NCI-H2196 (cell line): ENCODE measurements at regions not wholly inside any gene's neighbourhood (a gene's known extent, or its start where the extent isn't known, plus 50 kb on each side); places are given as distances from the start of the nearest gene placed in this dataset.

Source experiments
- DNase-seq: peaks from one replicate; lab custom pipeline; 2025; ENCODE audit not compliant: unreplicated experiment; lab: John Stamatoyannopoulos, UW

- DNase-seq = no peak
These were observed 248.2 kb upstream of the POU3F2 start for GRCh38 chr6:98586163-98586562.

- no peak for DNase-seq
These were observed 246.8 kb upstream of the POU3F2 start for GRCh38 chr6:98587555-98587954.

GRCh38 chr6:98589536-98589935 lies 244.8 kb upstream of the POU3F2 start:
- DNase-seq = no peak

GRCh38 chr6:98590136-98590681 lies 244.2 kb upstream of the POU3F2 start:
- no peak for DNase-seq

- no peak for DNase-seq
These were observed 243.4 kb upstream of the POU3F2 start for GRCh38 chr6:98590997-98591396.

- DNase-seq = no peak
These were observed 240.7 kb upstream of the POU3F2 start for GRCh38 chr6:98593676-98594075.

- no peak for DNase-seq
These were observed 232.7 kb upstream of the POU3F2 start for GRCh38 chr6:98601716-98602115.

GRCh38 chr6:98605705-98606104 lies 228.7 kb upstream of the POU3F2 start:
- DNase-seq = no peak

- no peak for DNase-seq
These were observed 207.1 kb upstream of the POU3F2 start for GRCh38 chr6:98627129-98627775.

GRCh38 chr6:98633886-98634285 lies 200.5 kb upstream of the POU3F2 start:
- DNase-seq = no peak

- DNase-seq = no peak
These were observed 199.8 kb upstream of the POU3F2 start for GRCh38 chr6:98634569-98634968.

GRCh38 chr6:98635191-98635590 lies 199.2 kb upstream of the POU3F2 start:
- DNase-seq = no peak

- no peak for DNase-seq
These were observed 197.4 kb upstream of the POU3F2 start for GRCh38 chr6:98636941-98637340.

GRCh38 chr6:98639089-98639635 lies 195.2 kb upstream of the POU3F2 start:
- DNase-seq = no peak

GRCh38 chr6:98640366-98640765 lies 194.0 kb upstream of the POU3F2 start:
- DNase-seq = no peak

GRCh38 chr6:98641949-98642719 lies 192.2 kb upstream of the POU3F2 start:
- DNase-seq = no peak

GRCh38 chr6:98644063-98644462 lies 190.3 kb upstream of the POU3F2 start:
- DNase-seq = no peak

- no peak for DNase-seq
These were observed 186.0 kb upstream of the POU3F2 start for GRCh38 chr6:98648211-98648914.

- DNase-seq = no peak
These were observed 183.4 kb upstream of the POU3F2 start for GRCh38 chr6:98650941-98651340.

- no peak for DNase-seq
These were observed 181.2 kb upstream of the POU3F2 start for GRCh38 chr6:98653179-98653578.

- DNase-seq = no peak
These were observed 176.6 kb upstream of the POU3F2 start for GRCh38 chr6:98657764-98658163.
